HCT116 (cell line): ENCODE measurements at regions not wholly inside any gene's neighbourhood (a gene's known extent, or its start where the extent isn't known, plus 50 kb on each side); places are given as distances from the start of the nearest gene placed in this dataset.

ENCODE experiments used
- ATAC-seq: fragments of 200-7000 bp; cut with Tn5 transposase; 2 replicates; pipeline ENCODE4 v1.9.1; 2020; ENCODE audit warnings: mild to moderate bottlenecking, moderate library complexity
- BruUV-seq: library from RNA; stranded (reverse); fragments of 400-500 nt; replicated peaks from 2 replicates; lab custom pipeline; 2021; lab: Mats Ljungman, UMichigan
- CTCF ChIA-PET: fragments of 300-600 bp; sonication (Branson Sonifier 250); formaldehyde crosslinking; loops from one replicate; lab custom pipeline; 2021; ENCODE audit warnings: antibody characterized with exemption; lab: Charles Lee
- POLR2A ChIA-PET: fragments of 300-600, 350-600 bp; sonication (Branson Sonifier 250); formaldehyde crosslinking; loops from one replicate; lab custom pipeline; 2021; ENCODE audit warnings: antibody characterized with exemption; lab: Charles Lee
- RAD21 ChIA-PET, 2 experiments: fragments of 300-600 bp; sonication (Branson Sonifier 250); formaldehyde crosslinking; loops; one replicate each; lab custom pipeline; 2023; ENCODE audit warnings: low total read pairs in 2 of 2; ENCODE audit not compliant: uncharacterized antibody in 2 of 2, unreplicated experiment in 2 of 2, low non-redundant PET in 1 of 2; lab: Charles Lee
- DNase-seq: peaks from one replicate; pipeline ENCODE4 v3.0.0-alpha.2; 2010; ENCODE audit warnings: low read depth, low spot score
- H2AFZ ChIP-seq: fragments of 200-600 bp; shearing (Covaris generic), sonication (generic); 2 replicates; pipeline ENCODE4 v1.6.1; 2017; ENCODE audit warnings: low read depth, mixed run types, mixed read lengths, antibody characterized with exemption, low read length; ENCODE audit not compliant: poor library complexity, severe bottlenecking
- H3K27ac ChIP-seq: 2 replicates; pipeline ENCODE4 v1.5.1; 2012; ENCODE audit warnings: low read depth, low read length
- H3K27me3 ChIP-seq: fragments of 200-600 bp; sonication (generic); 2 replicates; pipeline ENCODE4 v1.6.1; 2016; ENCODE audit warnings: mixed run types, low read length, mixed read lengths; ENCODE audit not compliant: insufficient read depth
- H3K36me3 ChIP-seq, 2 experiments: fragments of 200-500 bp in 1 of 2; fragments of 200-600 bp in 1 of 2; sonication (Bioruptor generic) in 1 of 2; sonication (generic) in 1 of 2; 2 replicates each; pipeline versions ENCODE4 v1.5.1 to v1.6.1; 2014 to 2016; ENCODE audit warnings: low read length in 2 of 2, inconsistent platforms in 1 of 2, mixed read lengths in 1 of 2, mixed run types in 1 of 2; ENCODE audit not compliant: insufficient read depth in 2 of 2, control insufficient read depth in 1 of 2
- H3K4me1 ChIP-seq, 2 experiments: fragments of 200-600 bp in 1 of 2; sonication (generic) in 1 of 2; 2 replicates each; pipeline versions ENCODE4 v1.5.1 to v1.6.1; 2012 to 2017; ENCODE audit warnings: low read length in 2 of 2, inconsistent platforms in 1 of 2, mild to moderate bottlenecking in 1 of 2, mixed read lengths in 1 of 2, mixed run types in 1 of 2, moderate library complexity in 1 of 2; ENCODE audit not compliant: insufficient read depth in 2 of 2, control insufficient read depth in 1 of 2
- H3K4me2 ChIP-seq: fragments of 200-600 bp; sonication (generic); 2 replicates; pipeline ENCODE4 v1.6.1; 2017; ENCODE audit warnings: mixed run types, low read length, mixed read lengths
- H3K4me3 ChIP-seq, 2 experiments: fragments of 200-600 bp in 1 of 2; sonication (generic) in 1 of 2; replicated peaks in 1 of 2; 2 replicates each; pipeline ENCODE4 v1.5.1; 2011 to 2016; ENCODE audit warnings: low read length in 2 of 2, control low read depth in 1 of 2, low read depth in 1 of 2, mild to moderate bottlenecking in 1 of 2, mixed read lengths in 1 of 2, mixed run types in 1 of 2
- H3K79me2 ChIP-seq: fragments of 200-600 bp; sonication (generic); 2 replicates; pipeline ENCODE4 v1.6.1; 2017; ENCODE audit warnings: mild to moderate bottlenecking, mixed run types, low read length, moderate library complexity, mixed read lengths; ENCODE audit not compliant: insufficient read depth
- H3K9ac ChIP-seq: fragments of 200-600 bp; sonication (generic); 2 replicates; pipeline ENCODE4 v1.6.1; 2016; ENCODE audit warnings: low read length, mixed read lengths
- H3K9me2 ChIP-seq: fragments of 200-600 bp; sonication (generic), shearing (Covaris generic); 2 replicates; pipeline ENCODE4 v1.6.1; 2017; ENCODE audit warnings: mixed run types, mild to moderate bottlenecking, moderate library complexity; ENCODE audit not compliant: insufficient read depth
- H3K9me3 ChIP-seq, 2 experiments: fragments of 200-500 bp in 1 of 2; fragments of 200-600 bp in 1 of 2; sonication (Bioruptor generic) in 1 of 2; sonication (generic) in 1 of 2; 2 replicates each; pipeline ENCODE4 v1.6.1; 2014 to 2017; ENCODE audit warnings: low read length in 2 of 2, mixed read lengths in 2 of 2, inconsistent platforms in 1 of 2, low read depth in 1 of 2, mild to moderate bottlenecking in 1 of 2, mixed run types in 1 of 2, moderate library complexity in 1 of 2; ENCODE audit not compliant: control insufficient read depth in 1 of 2, insufficient read depth in 1 of 2
- H4K20me1 ChIP-seq: fragments of 200-600 bp; sonication (generic), shearing (Covaris generic); 2 replicates; pipeline ENCODE4 v1.6.1; 2017; ENCODE audit warnings: mixed run types, mild to moderate bottlenecking, moderate library complexity; ENCODE audit not compliant: insufficient read depth
- CBX3 ChIP-seq: IDR thresholded peaks from 2 replicates; pipeline ENCODE4 v1.6.1; 2012; ENCODE audit warnings: low read depth
- CEBPB ChIP-seq: IDR thresholded peaks from 2 replicates; pipeline ENCODE4 v1.6.1; 2012; ENCODE audit warnings: low read depth
- EGR1 ChIP-seq: IDR thresholded peaks from 2 replicates; pipeline ENCODE4 v1.6.1; 2012; ENCODE audit warnings: low read depth
- FOSL1 ChIP-seq: IDR thresholded peaks from 2 replicates; pipeline ENCODE4 v1.6.1; 2012; ENCODE audit warnings: low read depth
- JUND ChIP-seq: IDR thresholded peaks from 2 replicates; pipeline ENCODE4 v1.6.1; 2012
- MAX ChIP-seq: IDR thresholded peaks from 2 replicates; pipeline ENCODE4 v1.6.1; 2012
- POLR2A ChIP-seq: IDR thresholded peaks from 2 replicates; pipeline ENCODE4 v1.7.0; 2011; ENCODE audit warnings: borderline replicate concordance; ENCODE audit not compliant: insufficient read depth, insufficient read length; ENCODE audit errors: extremely low read depth
- REST ChIP-seq: IDR thresholded peaks from 2 replicates; pipeline ENCODE4 v1.6.1; 2012; ENCODE audit warnings: low read depth
- SIN3A ChIP-seq: IDR thresholded peaks from 2 replicates; pipeline ENCODE4 v1.6.1; 2012; ENCODE audit warnings: low read depth
- SRF ChIP-seq: IDR thresholded peaks from 2 replicates; pipeline ENCODE4 v1.6.1; 2012; ENCODE audit warnings: low read depth
- TCF7L2 ChIP-seq: IDR thresholded peaks from 2 replicates; pipeline ENCODE4 v1.7.0; 2011; ENCODE audit warnings: borderline replicate concordance, inconsistent platforms; ENCODE audit not compliant: insufficient read depth, insufficient read length; ENCODE audit errors: extremely low read depth
- YY1 ChIP-seq: IDR thresholded peaks from 2 replicates; pipeline ENCODE4 v1.6.1; 2011; ENCODE audit warnings: low read length, low read depth, moderate library complexity, mild to moderate bottlenecking; ENCODE audit not compliant: insufficient replicate concordance; ENCODE audit errors: extremely low read depth
- ZBTB33 ChIP-seq: IDR thresholded peaks from 2 replicates; pipeline ENCODE4 v1.6.1; 2011; ENCODE audit warnings: mild to moderate bottlenecking, low read length, moderate library complexity; ENCODE audit not compliant: insufficient replicate concordance; ENCODE audit errors: extremely low read depth
- ZFX ChIP-seq: fragments of 450-650 bp; IDR thresholded peaks from 2 replicates; pipeline ENCODE4 v1.6.1; 2017
- ZNF274 ChIP-seq: fragments of 200-500 bp; sonication (Bioruptor generic); IDR thresholded peaks from 2 replicates; pipeline ENCODE4 v1.6.1; 2014; ENCODE audit warnings: mild to moderate bottlenecking, low read depth, low read length, inconsistent platforms
- intact Hi-C: fragments of 100-400 bp; cut with micrococcal nuclease; formaldehyde crosslinking; loops from 2 replicates; pipeline ENCODE4 v1.10.0; 2022

- H3K4me3 ChIP-seq, result no peak overlapping the region
- no peaks in the 10 kb centered on the region for H3K27me3 ChIP-seq
- intact Hi-C loops, result no loop called here
- TF ChIP-seq CBX3 (no peak), ZBTB33 (no peak), JUND (no peak), CEBPB (no peak), SRF (no peak), ZNF274 (no peak)
- RAD21 ChIA-PET, result no interaction called here
- H4K20me1 ChIP-seq, result no peaks in the 10 kb centered on the region
- ATAC-seq (no peak), DNase-seq (no peak)
- no peak overlapping the region for H3K9ac ChIP-seq
- H2AFZ ChIP-seq, result no peak overlapping the region
- POLR2A ChIA-PET, result no interaction called here
- CTCF ChIA-PET, result no interaction called here
- H3K4me1 ChIP-seq, result no peaks in the 10 kb centered on the region
- H3K27ac ChIP-seq, result no peak overlapping the region
- BruUV-seq, result no TSS peak
- H3K9me3 ChIP-seq, result peaks cover 0 to 21% of the 10 kb centered on the region in 2 experiments; a peak in 2 of 4 replicates
- H3K79me2 ChIP-seq, result no peaks in the 10 kb centered on the region
- H3K4me2 ChIP-seq, result no peak overlapping the region
- no peaks in the 10 kb centered on the region for H3K9me2 ChIP-seq
- no peaks in the 10 kb centered on the region for H3K36me3 ChIP-seq
These were observed 398.0 kb downstream of the TXNL1 start for GRCh38 chr18:56240405-56240804.

GRCh38 chr18:56238576-56238975 lies 399.8 kb downstream of the TXNL1 start:
- no peaks in the 10 kb centered on the region for H3K36me3 ChIP-seq
- CTCF ChIA-PET, result no interaction called here
- POLR2A ChIA-PET, result no interaction called here
- no peaks in the 10 kb centered on the region for H3K9me2 ChIP-seq
- no peak overlapping the region for H2AFZ ChIP-seq
- BruUV-seq, result no TSS peak
- no peaks in the 10 kb centered on the region for H3K79me2 ChIP-seq
- RAD21 ChIA-PET, result no interaction called here
- DNase-seq (no peak), ATAC-seq (no peak)
- peaks cover 0 to 16% of the 10 kb centered on the region in 2 experiments; a peak in 2 of 4 replicates for H3K9me3 ChIP-seq
- no peak overlapping the region for H3K27ac ChIP-seq
- H4K20me1 ChIP-seq, result no peaks in the 10 kb centered on the region
- no peak overlapping the region for H3K4me3 ChIP-seq
- no peaks in the 10 kb centered on the region for H3K4me1 ChIP-seq
- intact Hi-C loops, result no loop called here
- H3K9ac ChIP-seq, result no peak overlapping the region
- no peaks in the 10 kb centered on the region for H3K27me3 ChIP-seq
- no peak overlapping the region for H3K4me2 ChIP-seq
- TF ChIP-seq EGR1 (no peak), SIN3A (no peak), MAX (no peak), SRF (no peak), POLR2A (no peak), REST (no peak), YY1 (no peak), TCF7L2 (no peak), ZFX (no peak), FOSL1 (no peak), ZNF274 (no peak)
